ENCODE measurements at regions not wholly inside any gene's neighbourhood (a gene's known extent, or its start where the extent isn't known, plus 50 kb on each side); places are given as distances from the start of the nearest gene placed in this dataset.

DNA sequence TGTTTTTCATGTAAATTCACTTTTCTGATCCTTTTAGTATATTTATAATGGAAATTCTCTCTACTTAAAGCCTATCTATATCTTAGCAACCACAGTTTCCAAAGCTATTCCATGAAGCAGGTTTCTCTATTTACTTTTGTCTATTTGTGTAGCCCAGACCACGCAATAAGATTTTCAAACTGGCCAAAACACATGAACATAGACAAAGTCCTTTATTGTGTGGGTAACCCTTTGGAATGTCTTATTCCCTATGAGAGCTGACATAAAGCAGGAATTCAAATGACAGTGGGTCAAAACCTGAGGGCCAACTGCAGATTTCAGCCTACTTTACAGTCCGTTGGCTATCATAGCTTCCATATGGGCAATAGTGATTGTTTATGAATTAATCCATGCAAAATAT, 252.6 kb downstream of the LTN1 start:
- Mint-ChIP-seq H3K4me3 (no peak overlapping the region), H3K36me3 (ENCODE audit: low read depth) (no peaks in the 10 kb centered on the region), H3K27me3 (no peaks in the 10 kb centered on the region), H3K4me1 (no peaks in the 10 kb centered on the region), H3K27ac (no peak overlapping the region), H3K9me3 (no peaks in the 10 kb centered on the region)
- TF ChIP-seq, protein P1, sequence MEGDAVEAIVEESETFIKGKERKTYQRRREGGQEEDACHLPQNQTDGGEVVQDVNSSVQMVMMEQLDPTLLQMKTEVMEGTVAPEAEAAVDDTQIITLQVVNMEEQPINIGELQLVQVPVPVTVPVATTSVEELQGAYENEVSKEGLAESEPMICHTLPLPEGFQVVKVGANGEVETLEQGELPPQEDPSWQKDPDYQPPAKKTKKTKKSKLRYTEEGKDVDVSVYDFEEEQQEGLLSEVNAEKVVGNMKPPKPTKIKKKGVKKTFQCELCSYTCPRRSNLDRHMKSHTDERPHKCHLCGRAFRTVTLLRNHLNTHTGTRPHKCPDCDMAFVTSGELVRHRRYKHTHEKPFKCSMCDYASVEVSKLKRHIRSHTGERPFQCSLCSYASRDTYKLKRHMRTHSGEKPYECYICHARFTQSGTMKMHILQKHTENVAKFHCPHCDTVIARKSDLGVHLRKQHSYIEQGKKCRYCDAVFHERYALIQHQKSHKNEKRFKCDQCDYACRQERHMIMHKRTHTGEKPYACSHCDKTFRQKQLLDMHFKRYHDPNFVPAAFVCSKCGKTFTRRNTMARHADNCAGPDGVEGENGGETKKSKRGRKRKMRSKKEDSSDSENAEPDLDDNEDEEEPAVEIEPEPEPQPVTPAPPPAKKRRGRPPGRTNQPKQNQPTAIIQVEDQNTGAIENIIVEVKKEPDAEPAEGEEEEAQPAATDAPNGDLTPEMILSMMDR (IDR thresholded peaks at IDR 0.05) = no peak
- ATAC-seq (ENCODE audit: low read depth) (no peak), DNase-seq (no peak)
- POLR2A ChIA-PET = no interaction called here
- CTCF ChIA-PET = interaction anchor here (0.7 to 1.0 kb wide), 2 partner anchors 19 to 223 kb away, joined by 3 read pairs; no protein-coding TSS in a partner anchor
- intact Hi-C loops (cut with micrococcal nuclease) = loop anchor here (10.0 kb wide), 2 partner anchors 405 to 675 kb away; no protein-coding TSS in a partner anchor

DNA sequence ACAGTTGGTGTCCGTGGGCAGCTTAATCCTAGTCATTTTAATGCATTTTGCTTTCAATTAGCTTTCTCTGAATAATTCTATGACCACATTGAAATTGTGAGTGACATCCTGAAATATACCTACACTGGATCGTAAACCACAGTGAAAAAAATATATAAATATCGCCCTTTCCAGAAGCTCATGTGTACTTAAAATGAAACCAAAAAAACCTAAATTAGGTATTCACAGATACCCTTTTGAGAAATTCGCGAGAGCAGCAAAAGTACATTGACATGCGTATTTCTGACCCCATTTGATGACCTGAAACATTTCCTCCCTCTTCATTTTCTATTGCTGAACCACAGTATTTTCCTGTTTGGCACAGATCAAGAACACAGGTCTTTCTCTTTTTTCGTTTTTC, 253.8 kb downstream of the LTN1 start:
- TF ChIP-seq, protein P1 (IDR thresholded peaks at IDR 0.05) = no peak
- Mint-ChIP-seq H3K4me3 (no peak overlapping the region), H3K4me1 (no peaks in the 10 kb centered on the region), H3K9me3 (no peaks in the 10 kb centered on the region), H3K27me3 (no peaks in the 10 kb centered on the region), H3K36me3 (ENCODE audit: low read depth) (no peaks in the 10 kb centered on the region), H3K27ac (no peak overlapping the region)
- POLR2A ChIA-PET = no interaction called here
- DNase-seq (no peak), ATAC-seq (ENCODE audit: low read depth) (no peak)
- CTCF ChIA-PET = no interaction called here
- intact Hi-C loops (cut with micrococcal nuclease) = no loop called here

DNA sequence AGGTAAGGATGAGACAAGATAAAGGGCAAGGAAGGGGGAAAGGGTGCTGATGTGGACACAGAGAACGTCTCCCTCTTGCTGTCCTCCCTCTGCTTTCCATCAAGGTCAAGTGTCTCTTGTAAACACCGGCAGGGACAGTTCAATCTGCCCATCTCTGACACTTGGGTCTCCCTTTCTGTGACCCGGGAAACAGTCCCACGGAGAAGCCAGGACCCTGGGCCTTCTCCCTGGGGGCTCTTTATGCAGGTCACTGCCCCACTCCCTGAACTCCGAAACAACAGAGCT, 254.3 kb downstream of the LTN1 start:
- DNase-seq = no peak
- Mint-ChIP-seq H3K4me1 (no peaks in the 10 kb centered on the region), H3K4me3 (no peak overlapping the region), H3K27me3 (no peaks in the 10 kb centered on the region), H3K27ac (no peak overlapping the region), H3K9me3 (no peaks in the 10 kb centered on the region), H3K36me3 (ENCODE audit: low read depth) (no peaks in the 10 kb centered on the region)
- intact Hi-C loops (cut with micrococcal nuclease) = no loop called here
- no peak for ATAC-seq (ENCODE audit: low read depth)
- CTCF ChIA-PET = no interaction called here
- TF ChIP-seq, protein P1 (IDR thresholded peaks at IDR 0.05) = no peak
- POLR2A ChIA-PET = no interaction called here

DNA sequence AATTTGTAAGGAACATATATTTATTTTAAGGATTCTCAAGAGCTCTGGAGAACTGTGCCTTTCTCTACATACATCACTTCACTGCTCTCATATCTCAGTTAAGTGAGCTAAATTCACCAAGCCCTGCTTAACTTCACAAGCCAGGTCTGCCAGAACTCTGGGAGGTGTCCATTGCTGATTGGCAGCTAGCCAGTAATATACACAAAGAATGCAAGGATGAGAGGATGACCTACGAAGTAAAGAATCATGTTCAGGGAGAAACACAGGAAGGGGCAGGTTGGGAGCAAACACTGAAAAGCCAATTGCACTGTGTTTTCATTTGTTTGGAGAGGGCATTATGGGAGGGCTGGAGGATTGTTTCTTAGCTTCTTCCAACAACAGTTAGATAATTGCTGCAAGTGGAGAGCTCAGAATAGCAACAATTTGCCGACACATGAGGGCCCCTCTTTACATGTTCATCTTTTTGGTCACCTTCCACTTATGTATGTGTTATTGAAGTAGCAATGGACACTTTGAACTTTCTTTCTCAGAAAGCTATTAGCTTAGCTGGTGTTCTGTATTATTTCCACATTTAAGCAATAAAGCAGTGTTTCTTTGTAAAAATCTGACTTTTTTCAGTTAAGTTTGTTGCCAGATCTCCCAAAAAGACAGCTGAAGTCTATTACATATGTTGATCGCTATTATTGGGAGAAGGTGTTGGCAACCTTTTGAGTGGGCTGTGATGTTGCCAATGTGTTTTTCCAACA, 254.8 kb downstream of the LTN1 start:
- ChIA-PET POLR2A (no interaction called here), CTCF (interaction anchor here (0.9 to 1.0 kb wide), 2 partner anchors 8 to 9 kb away, joined by 6 to 8 read pairs; no protein-coding TSS in a partner anchor)
- Mint-ChIP-seq H3K36me3 (ENCODE audit: low read depth) (no peaks in the 10 kb centered on the region), H3K9me3 (no peaks in the 10 kb centered on the region), H3K4me3 (no peak overlapping the region), H3K27me3 (no peaks in the 10 kb centered on the region), H3K4me1 (no peaks in the 10 kb centered on the region), H3K27ac (no peak overlapping the region)
- DNase-seq (no peak), ATAC-seq (ENCODE audit: low read depth) (no peak)
- TF ChIP-seq, protein P1 (IDR thresholded peaks at IDR 0.05) = no peak
- intact Hi-C loops (cut with micrococcal nuclease) = no loop called here

DNA sequence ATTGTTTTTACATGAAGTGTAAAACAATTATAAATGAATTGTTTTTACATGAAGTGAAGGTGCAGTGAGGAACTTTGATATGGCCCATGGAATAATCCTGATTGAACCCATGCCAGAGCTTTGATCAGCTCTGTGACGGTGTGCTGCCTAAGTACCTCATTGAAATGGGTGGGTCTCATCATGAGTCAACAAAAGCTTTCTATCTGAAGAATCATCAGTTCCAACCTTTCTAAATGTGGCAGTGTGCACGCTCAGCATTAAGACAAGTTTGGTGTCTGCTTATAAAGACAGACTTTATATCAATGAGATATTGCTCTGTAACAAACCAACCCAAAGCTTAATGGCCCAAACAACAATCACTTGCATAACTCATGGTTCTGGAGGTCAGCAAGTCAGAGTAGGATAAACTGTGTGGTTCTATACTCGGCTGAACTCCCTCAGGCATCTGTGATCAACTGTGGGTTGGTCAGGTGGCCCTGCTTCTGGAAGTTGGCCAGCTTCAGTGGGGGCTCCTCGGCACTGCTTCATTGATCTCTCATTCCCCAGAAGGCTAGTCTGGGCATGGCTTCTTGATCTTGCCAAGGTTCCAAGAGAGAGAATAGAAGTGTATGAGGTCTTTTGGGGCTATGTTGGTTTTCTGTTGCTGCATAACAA, 258.0 kb downstream of the LTN1 start:
- Mint-ChIP-seq H3K4me1 (no peaks in the 10 kb centered on the region), H3K27me3 (no peaks in the 10 kb centered on the region), H3K9me3 (no peaks in the 10 kb centered on the region), H3K4me3 (no peak overlapping the region), H3K36me3 (ENCODE audit: low read depth) (no peaks in the 10 kb centered on the region), H3K27ac (no peak overlapping the region)
- DNase-seq (no peak), ATAC-seq (ENCODE audit: low read depth) (no peak)
- intact Hi-C loops (cut with micrococcal nuclease) = no loop called here
- ChIA-PET POLR2A (no interaction called here), CTCF (interaction anchor here (1.3 to 2.8 kb wide), 2 partner anchors 11 to 14 kb away, joined by 3 to 22 read pairs; no protein-coding TSS in a partner anchor)
- TF ChIP-seq, protein P1 (IDR thresholded peaks at IDR 0.05) = no peak

All from activated B cell treated with CpG ODN at 0.5 μM for 24 hours (primary cell).